Esophagus muscularis mucosa (tissue), 4 donors: ENCODE measurements at regions not wholly inside any gene's neighbourhood (a gene's known extent, or its start where the extent isn't known, plus 50 kb on each side); places are given as distances from the start of the nearest gene placed in this dataset.

Experiments used
- CTCF ChIP-seq, 3 experiments: fragments of 200-600 bp in 2 of 3; fragments of 450-650 bp in 1 of 3; sonication (generic) in 2 of 3; IDR thresholded peaks; one replicate each; pipeline ENCODE4 v1.5.1; 2017 to 2019; ENCODE audit warnings: antibody characterized with exemption in 3 of 3, mild to moderate bottlenecking in 2 of 3, moderate library complexity in 1 of 3
- EP300 ChIP-seq: sonication (generic); formaldehyde crosslinking; IDR thresholded peaks from one replicate; pipeline ENCODE4 v1.6.1; 2017; ENCODE audit warnings: antibody characterized with exemption
- POLR2AphosphoS5 ChIP-seq, 2 donors: sonication (generic); formaldehyde crosslinking; IDR thresholded peaks; one replicate each; pipeline ENCODE4 v1.6.1; 2017; ENCODE audit warnings: antibody characterized with exemption in 2 of 2

GRCh38 chr6:26300359-26300758 lies 64.6 kb upstream of the BTN3A2 start:
- no peak for TF ChIP-seq CTCF (IDR thresholded peaks at IDR 0.05)
- TF ChIP-seq POLR2AphosphoS5 (IDR thresholded peaks at IDR 0.05): no peak
- TF ChIP-seq EP300: no peak
